ENCODE measurements at regions not wholly inside any gene's neighbourhood (a gene's known extent, or its start where the extent isn't known, plus 50 kb on each side); places are given as distances from the start of the nearest gene placed in this dataset.

DNA sequence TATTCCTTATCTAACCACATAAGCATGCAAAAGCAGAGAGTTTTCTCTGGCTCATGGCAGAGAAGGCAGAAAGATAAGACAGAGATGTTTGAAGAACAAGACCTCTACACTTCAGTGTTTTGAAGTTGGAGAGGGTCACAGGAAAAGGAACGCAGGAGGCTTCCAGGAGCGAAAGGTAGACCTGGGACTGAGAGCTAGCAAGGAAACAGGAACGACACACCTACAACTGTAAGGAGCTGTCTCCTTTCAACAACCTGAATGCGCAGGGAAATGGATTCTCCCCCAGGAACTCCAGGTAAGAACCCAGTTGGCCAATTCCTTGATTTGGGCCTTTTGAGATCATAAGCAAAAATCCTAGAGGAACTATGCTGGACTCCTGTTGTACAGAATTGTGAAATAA lies 746.6 kb upstream of the DDX18 start:
- no peaks in the 10 kb centered on the region for H3K36me3 ChIP-seq (ENCODE audit: insufficient read depth, low read length)
- H3K4me3 ChIP-seq (ENCODE audit: low read depth, low read length, poor library complexity, severe bottlenecking) = no peak overlapping the region
- H3K27ac ChIP-seq (ENCODE audit: low read depth, low read length, poor library complexity, severe bottlenecking) = no peak overlapping the region
- H2AFZ ChIP-seq (ENCODE audit: low read length) = no peak overlapping the region
- H3K9me2 ChIP-seq (ENCODE audit: insufficient read depth, low read length) = no peaks in the 10 kb centered on the region
- no peaks in the 10 kb centered on the region for H4K20me1 ChIP-seq (ENCODE audit: insufficient read depth, low read length)
- DNase-seq (ENCODE audit: low spot score) = no peak
- H3K4me1 ChIP-seq (ENCODE audit: insufficient read depth, low read length, poor library complexity, severe bottlenecking) = no peaks in the 10 kb centered on the region
- H3K9me3 ChIP-seq (ENCODE audit: low read length) = no peaks in the 10 kb centered on the region
- H3K4me2 ChIP-seq (ENCODE audit: low read length) = no peak overlapping the region
- intact Hi-C loops (cut with micrococcal nuclease; ENCODE audit: unreplicated experiment) = no loop called here
- TF ChIP-seq, protein P1, sequence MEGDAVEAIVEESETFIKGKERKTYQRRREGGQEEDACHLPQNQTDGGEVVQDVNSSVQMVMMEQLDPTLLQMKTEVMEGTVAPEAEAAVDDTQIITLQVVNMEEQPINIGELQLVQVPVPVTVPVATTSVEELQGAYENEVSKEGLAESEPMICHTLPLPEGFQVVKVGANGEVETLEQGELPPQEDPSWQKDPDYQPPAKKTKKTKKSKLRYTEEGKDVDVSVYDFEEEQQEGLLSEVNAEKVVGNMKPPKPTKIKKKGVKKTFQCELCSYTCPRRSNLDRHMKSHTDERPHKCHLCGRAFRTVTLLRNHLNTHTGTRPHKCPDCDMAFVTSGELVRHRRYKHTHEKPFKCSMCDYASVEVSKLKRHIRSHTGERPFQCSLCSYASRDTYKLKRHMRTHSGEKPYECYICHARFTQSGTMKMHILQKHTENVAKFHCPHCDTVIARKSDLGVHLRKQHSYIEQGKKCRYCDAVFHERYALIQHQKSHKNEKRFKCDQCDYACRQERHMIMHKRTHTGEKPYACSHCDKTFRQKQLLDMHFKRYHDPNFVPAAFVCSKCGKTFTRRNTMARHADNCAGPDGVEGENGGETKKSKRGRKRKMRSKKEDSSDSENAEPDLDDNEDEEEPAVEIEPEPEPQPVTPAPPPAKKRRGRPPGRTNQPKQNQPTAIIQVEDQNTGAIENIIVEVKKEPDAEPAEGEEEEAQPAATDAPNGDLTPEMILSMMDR (conservative IDR thresholded peaks at IDR 0.05; ENCODE audit: low read length) = no peak
- TF ChIP-seq EZH2phosphoT487 (IDR thresholded peaks at IDR 0.05; ENCODE audit: borderline replicate concordance, low read depth, low read length) = no peak
- no peaks in the 10 kb centered on the region for H3K79me2 ChIP-seq (ENCODE audit: insufficient read depth, low read depth, low read length)
- BruUV-seq (replicated peaks) = no TSS peak
- CTCF ChIA-PET (ENCODE audit: unreplicated experiment) = no interaction called here
- POLR2A ChIA-PET = no interaction called here

DNA sequence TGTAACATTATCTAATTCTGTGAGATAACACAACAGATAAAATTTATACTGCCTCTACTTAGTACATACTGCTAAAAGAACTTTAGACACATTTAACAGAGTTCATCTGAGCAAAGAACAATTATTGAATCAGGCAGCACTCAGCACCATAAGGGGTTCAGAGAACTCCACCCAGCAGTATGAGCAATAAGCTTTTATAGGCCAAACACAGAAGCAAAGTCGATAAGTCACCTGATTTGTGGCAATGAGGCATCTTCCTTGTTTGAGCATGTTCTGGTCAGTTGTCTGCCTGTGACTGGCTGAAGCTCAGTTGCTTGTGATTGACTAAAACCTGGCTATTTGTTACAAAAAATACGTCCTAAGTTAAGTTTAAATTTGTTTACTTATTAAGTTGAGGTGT lies 746.1 kb upstream of the DDX18 start:
- intact Hi-C loops (cut with micrococcal nuclease; ENCODE audit: unreplicated experiment) = no loop called here
- H3K4me3 ChIP-seq (ENCODE audit: low read depth, low read length, poor library complexity, severe bottlenecking) = no peak overlapping the region
- no peak for DNase-seq (ENCODE audit: low spot score)
- H3K36me3 ChIP-seq (ENCODE audit: insufficient read depth, low read length) = no peaks in the 10 kb centered on the region
- H3K4me1 ChIP-seq (ENCODE audit: insufficient read depth, low read length, poor library complexity, severe bottlenecking) = no peaks in the 10 kb centered on the region
- H4K20me1 ChIP-seq (ENCODE audit: insufficient read depth, low read length) = no peaks in the 10 kb centered on the region
- TF ChIP-seq, protein P1 (conservative IDR thresholded peaks at IDR 0.05; ENCODE audit: low read length) = no peak
- no peak for TF ChIP-seq EZH2phosphoT487 (IDR thresholded peaks at IDR 0.05; ENCODE audit: borderline replicate concordance, low read depth, low read length)
- no peaks in the 10 kb centered on the region for H3K9me2 ChIP-seq (ENCODE audit: insufficient read depth, low read length)
- no peak overlapping the region for H3K27ac ChIP-seq (ENCODE audit: low read depth, low read length, poor library complexity, severe bottlenecking)
- no TSS peak for BruUV-seq (replicated peaks)
- no peak overlapping the region for H3K4me2 ChIP-seq (ENCODE audit: low read length)
- H3K79me2 ChIP-seq (ENCODE audit: insufficient read depth, low read depth, low read length) = no peaks in the 10 kb centered on the region
- POLR2A ChIA-PET = no interaction called here
- no peaks in the 10 kb centered on the region for H3K9me3 ChIP-seq (ENCODE audit: low read length)
- no peak overlapping the region for H2AFZ ChIP-seq (ENCODE audit: low read length)
- CTCF ChIA-PET (ENCODE audit: unreplicated experiment) = no interaction called here

DNA sequence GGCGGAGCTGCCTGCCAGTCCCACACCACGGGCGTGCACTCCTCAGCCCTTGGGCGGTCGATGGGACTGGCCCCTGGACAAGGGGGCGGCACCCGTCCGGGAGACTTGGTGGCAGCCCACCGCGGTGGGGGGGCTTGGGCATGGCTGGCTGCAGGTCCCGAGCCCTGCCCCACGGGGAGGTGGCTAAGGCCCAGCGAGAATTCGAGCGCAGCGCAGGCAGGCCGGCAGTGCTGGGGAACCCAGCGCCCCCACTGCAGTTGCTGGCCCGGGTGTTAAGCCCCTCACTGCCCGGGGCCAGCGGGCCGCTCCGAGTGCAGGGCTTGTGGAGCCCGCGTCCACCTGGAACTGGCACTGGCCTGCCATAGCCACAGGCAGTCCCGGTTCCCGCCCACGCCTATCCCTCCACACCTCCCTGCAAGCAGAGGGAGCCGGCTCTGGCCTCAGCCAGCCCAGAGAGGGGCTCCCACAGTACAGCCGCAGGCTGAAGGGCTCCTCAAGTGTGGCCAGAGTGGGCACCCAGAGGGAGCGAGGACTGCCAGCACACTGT lies 742.9 kb upstream of the DDX18 start:
- Histone ChIP-seq H3K9me2 (ENCODE audit: insufficient read depth, low read length) (no peaks in the 10 kb centered on the region), H4K20me1 (ENCODE audit: insufficient read depth, low read length) (no peaks in the 10 kb centered on the region), H3K36me3 (ENCODE audit: insufficient read depth, low read length) (no peaks in the 10 kb centered on the region), H3K27ac (ENCODE audit: low read depth, low read length, poor library complexity, severe bottlenecking) (no peak overlapping the region), H2AFZ (ENCODE audit: low read length) (no peak overlapping the region), H3K9me3 (ENCODE audit: low read length) (no peaks in the 10 kb centered on the region), H3K4me1 (ENCODE audit: insufficient read depth, low read length, poor library complexity, severe bottlenecking) (no peaks in the 10 kb centered on the region), H3K4me2 (ENCODE audit: low read length) (no peak overlapping the region), H3K4me3 (ENCODE audit: low read depth, low read length, poor library complexity, severe bottlenecking) (no peak overlapping the region), H3K79me2 (ENCODE audit: insufficient read depth, low read depth, low read length) (no peaks in the 10 kb centered on the region)
- no TSS peak for BruUV-seq (replicated peaks)
- CTCF ChIA-PET (ENCODE audit: unreplicated experiment) = no interaction called here
- no peak for TF ChIP-seq EZH2phosphoT487 (IDR thresholded peaks at IDR 0.05; ENCODE audit: borderline replicate concordance, low read depth, low read length)
- TF ChIP-seq, protein P1 (conservative IDR thresholded peaks at IDR 0.05; ENCODE audit: low read length) = no peak
- intact Hi-C loops (cut with micrococcal nuclease; ENCODE audit: unreplicated experiment) = no loop called here
- POLR2A ChIA-PET = no interaction called here
- no peak for DNase-seq (ENCODE audit: low spot score)
